PC-3 (cell line): ENCODE measurements at regions not wholly inside any gene's neighbourhood (a gene's known extent, or its start where the extent isn't known, plus 50 kb on each side); places are given as distances from the start of the nearest gene placed in this dataset.

Source experiments
- ATAC-seq: fragments of 200-7000 bp; cut with Tn5 transposase; 2 replicates; pipeline ENCODE4 v1.9.1; 2020; ENCODE audit warnings: mild to moderate bottlenecking, moderate library complexity
- BruUV-seq: library from RNA; stranded (reverse); fragments of 400-500 nt; replicated peaks from 2 replicates; lab custom pipeline; 2021; lab: Mats Ljungman, UMichigan
- CTCF ChIA-PET: fragments of 300-600 bp; sonication (Branson Sonifier 250); formaldehyde crosslinking; loops from one replicate; lab custom pipeline; 2022; ENCODE audit warnings: antibody characterized with exemption; lab: Charles Lee
- POLR2A ChIA-PET: fragments of 300-600 bp; sonication (Branson Sonifier 250); formaldehyde crosslinking; loops from one replicate; lab custom pipeline; 2022; ENCODE audit warnings: antibody characterized with exemption; ENCODE audit not compliant: unreplicated experiment; lab: Charles Lee
- DNase-seq: peaks from one replicate; pipeline ENCODE4 v3.0.0-alpha.2; 2015
- H2AFZ ChIP-seq: fragments of 300-600 bp; sonication (generic); 2 replicates; pipeline ENCODE4 v1.6.0; 2016; ENCODE audit warnings: antibody characterized with exemption, low read length
- H3F3A ChIP-seq: fragments of 300-600 bp; sonication (generic); one replicate; pipeline ENCODE4 v1.6.0; 2017; ENCODE audit warnings: antibody characterized with exemption, low read length, control low read depth, mild to moderate bottlenecking; ENCODE audit not compliant: unreplicated experiment
- H3K27ac ChIP-seq: fragments of 300-600 bp; sonication (generic); 2 replicates; pipeline ENCODE4 v1.5.1; 2016; ENCODE audit warnings: mild to moderate bottlenecking, low read length
- H3K27me3 ChIP-seq: fragments of 300-600 bp; sonication (generic); 2 replicates; pipeline ENCODE4 v1.6.1; 2016; ENCODE audit warnings: low read length, mixed read lengths
- H3K36me3 ChIP-seq: fragments of 300-600 bp; sonication (generic); 2 replicates; pipeline ENCODE4 v1.6.1; 2016; ENCODE audit warnings: low read depth, mixed run types, low read length, mixed read lengths
- H3K4me1 ChIP-seq: fragments of 300-600 bp; sonication (generic); 2 replicates; pipeline ENCODE4 v1.5.1; 2016; ENCODE audit warnings: low read length; ENCODE audit not compliant: insufficient read depth
- H3K4me2 ChIP-seq: fragments of 300-600 bp; sonication (generic); 2 replicates; pipeline ENCODE4 v1.6.0; 2016; ENCODE audit warnings: low read length
- H3K4me3 ChIP-seq: fragments of 300-600 bp; sonication (generic); 2 replicates; pipeline ENCODE4 v1.5.1; 2016; ENCODE audit warnings: mild to moderate bottlenecking, low read length, mixed read lengths
- H3K79me2 ChIP-seq: fragments of 300-600 bp; sonication (generic); 2 replicates; pipeline ENCODE4 v1.6.1; 2017; ENCODE audit warnings: low read length, mixed read lengths
- H3K9ac ChIP-seq: fragments of 300-600 bp; sonication (generic); 2 replicates; pipeline ENCODE4 v1.6.0; 2016; ENCODE audit warnings: mild to moderate bottlenecking, low read length
- H3K9me2 ChIP-seq: fragments of 300-600 bp; sonication (generic); replicated peaks from 2 replicates; pipeline ENCODE4 v1.6.1; 2016; ENCODE audit warnings: mixed run types, low read length, mixed read lengths
- H3K9me3 ChIP-seq: fragments of 300-600 bp; sonication (generic); 2 replicates; pipeline ENCODE4 v1.6.1; 2016; ENCODE audit warnings: low read length, mixed read lengths
- H4K20me1 ChIP-seq: fragments of 300-600 bp; sonication (generic); 2 replicates; pipeline ENCODE4 v1.6.1; 2016; ENCODE audit warnings: low read length, mixed read lengths
- CTCF ChIP-seq: fragments of 300-600 bp; sonication (generic); conservative IDR thresholded peaks from 2 replicates; pipeline ENCODE4 v1.5.1; 2017; ENCODE audit warnings: antibody characterized with exemption, low read depth, mild to moderate bottlenecking, low read length
- EZH2 ChIP-seq: fragments of 300-600 bp; sonication (generic); IDR thresholded peaks from one replicate; pipeline ENCODE4 v1.6.1; 2017; ENCODE audit warnings: antibody characterized with exemption, mild to moderate bottlenecking, low read length; ENCODE audit not compliant: unreplicated experiment
- EZH2phosphoT487 ChIP-seq: fragments of 300-600 bp; sonication (generic); IDR thresholded peaks from 2 replicates; pipeline ENCODE4 v1.6.1; 2018; ENCODE audit warnings: mild to moderate bottlenecking, antibody characterized with exemption, low read length, borderline replicate concordance
- intact Hi-C: fragments of 100-400 bp; cut with micrococcal nuclease; formaldehyde crosslinking; loops from 2 replicates; pipeline ENCODE4 v1.9.0; 2023

- Histone ChIP-seq H3F3A (peaks cover 7% of the 10 kb centered on the region), H3K4me3 (no peak overlapping the region), H3K36me3 (no peaks in the 10 kb centered on the region), H3K27me3 (no peaks in the 10 kb centered on the region), H2AFZ (no peak overlapping the region), H3K9me2 (no peaks in the 10 kb centered on the region), H3K79me2 (no peaks in the 10 kb centered on the region), H3K9ac (no peak overlapping the region), H3K27ac (no peak overlapping the region), H3K9me3 (no peaks in the 10 kb centered on the region), H3K4me1 (peaks cover 37% of the 10 kb centered on the region), H3K4me2 (no peak overlapping the region), H4K20me1 (no peaks in the 10 kb centered on the region)
- intact Hi-C loops = no loop called here
- ATAC-seq (no peak), DNase-seq (no peak)
- TF ChIP-seq EZH2 (no peak), EZH2phosphoT487 (no peak), CTCF (no peak)
- POLR2A ChIA-PET = no interaction called here
- CTCF ChIA-PET = no interaction called here
- no TSS peak for BruUV-seq
Measured at GRCh38 chr5:73319036-73319435, 129.5 kb downstream of the FOXD1 start.

GRCh38 chr5:73318308-73318719 lies 130.3 kb downstream of the FOXD1 start:
- Histone ChIP-seq H3K9ac (no peak overlapping the region), H3K4me2 (no peak overlapping the region), H3K27me3 (no peaks in the 10 kb centered on the region), H3K9me2 (no peaks in the 10 kb centered on the region), H4K20me1 (no peaks in the 10 kb centered on the region), H3K27ac (no peak overlapping the region), H3K36me3 (no peaks in the 10 kb centered on the region), H3F3A (peaks cover 7% of the 10 kb centered on the region), H3K79me2 (no peaks in the 10 kb centered on the region), H3K4me3 (no peak overlapping the region), H3K9me3 (no peaks in the 10 kb centered on the region), H2AFZ (no peak overlapping the region), H3K4me1 (peaks cover 40% of the 10 kb centered on the region)
- ATAC-seq (no peak), DNase-seq (peak; percentile 46)
- ChIA-PET POLR2A (no interaction called here), CTCF (no interaction called here)
- intact Hi-C loops = no loop called here
- no TSS peak for BruUV-seq
- TF ChIP-seq EZH2phosphoT487 = no peak
- no peak for TF ChIP-seq CTCF
- no peak for TF ChIP-seq EZH2

- no peak for ATAC-seq
- intact Hi-C loops = no loop called here
- no peaks in the 10 kb centered on the region for H3K36me3 ChIP-seq
- no peak overlapping the region for H3K4me3 ChIP-seq
- no peaks in the 10 kb centered on the region for H3K9me2 ChIP-seq
- no peak for DNase-seq
- ChIA-PET CTCF (no interaction called here), POLR2A (no interaction called here)
- H4K20me1 ChIP-seq = no peaks in the 10 kb centered on the region
- H3K9ac ChIP-seq = no peak overlapping the region
- TF ChIP-seq EZH2 = no peak
- no peak for TF ChIP-seq CTCF
- no peak for TF ChIP-seq EZH2phosphoT487
- H2AFZ ChIP-seq = no peak overlapping the region
- H3K79me2 ChIP-seq = no peaks in the 10 kb centered on the region
- peaks cover 38% of the 10 kb centered on the region for H3K4me1 ChIP-seq
- H3K27me3 ChIP-seq = no peaks in the 10 kb centered on the region
- peaks cover 7% of the 10 kb centered on the region for H3F3A ChIP-seq
- BruUV-seq = no TSS peak
- no peaks in the 10 kb centered on the region for H3K9me3 ChIP-seq
- H3K27ac ChIP-seq = no peak overlapping the region
- H3K4me2 ChIP-seq = no peak overlapping the region
Measured at GRCh38 chr5:73317523-73317922, 131.1 kb downstream of the FOXD1 start.
